ENCODE measurements at regions not wholly inside any gene's neighbourhood (a gene's known extent, or its start where the extent isn't known, plus 50 kb on each side); places are given as distances from the start of the nearest gene placed in this dataset.
"Not testable (repeated sequence)": the region's sequence is repeated elsewhere in the genome, so short reads cannot be mapped to it uniquely, and the experiment has no call there.

- no peaks in the 10 kb centered on the region for H3K9me3 ChIP-seq (ENCODE audit: control insufficient read depth in 1 of 2, insufficient read depth in 1 of 2, low read length in 2 of 2)
- H3K27ac Mint-ChIP-seq: no peak overlapping the region
- no peaks in the 10 kb centered on the region for H3K4me1 Mint-ChIP-seq (ENCODE audit: low read depth)
- intact Hi-C loops (cut with DNase I, micrococcal nuclease): no loop called here
- peaks cover 0 to 3% of the 10 kb centered on the region in 2 experiments for H3K27me3 ChIP-seq (ENCODE audit: control insufficient read depth in 1 of 2, insufficient read depth in 2 of 2, low read length in 2 of 2)
- no peak overlapping the region for H3K4me3 Mint-ChIP-seq
- H3K9me3 Mint-ChIP-seq: no peaks in the 10 kb centered on the region
- DNase-seq (no peak), ATAC-seq (ENCODE audit: poor library complexity) (no peak)
- H3K27me3 Mint-ChIP-seq: peaks cover 45% of the 10 kb centered on the region
- H3K36me3 Mint-ChIP-seq (ENCODE audit: low read depth): no peaks in the 10 kb centered on the region
- H3K4me1 ChIP-seq (ENCODE audit: insufficient read depth, low read length): no peaks in the 10 kb centered on the region
- no peaks in the 10 kb centered on the region for H3K36me3 ChIP-seq (ENCODE audit: insufficient read depth, low read length)
- TF ChIP-seq, protein P1, sequence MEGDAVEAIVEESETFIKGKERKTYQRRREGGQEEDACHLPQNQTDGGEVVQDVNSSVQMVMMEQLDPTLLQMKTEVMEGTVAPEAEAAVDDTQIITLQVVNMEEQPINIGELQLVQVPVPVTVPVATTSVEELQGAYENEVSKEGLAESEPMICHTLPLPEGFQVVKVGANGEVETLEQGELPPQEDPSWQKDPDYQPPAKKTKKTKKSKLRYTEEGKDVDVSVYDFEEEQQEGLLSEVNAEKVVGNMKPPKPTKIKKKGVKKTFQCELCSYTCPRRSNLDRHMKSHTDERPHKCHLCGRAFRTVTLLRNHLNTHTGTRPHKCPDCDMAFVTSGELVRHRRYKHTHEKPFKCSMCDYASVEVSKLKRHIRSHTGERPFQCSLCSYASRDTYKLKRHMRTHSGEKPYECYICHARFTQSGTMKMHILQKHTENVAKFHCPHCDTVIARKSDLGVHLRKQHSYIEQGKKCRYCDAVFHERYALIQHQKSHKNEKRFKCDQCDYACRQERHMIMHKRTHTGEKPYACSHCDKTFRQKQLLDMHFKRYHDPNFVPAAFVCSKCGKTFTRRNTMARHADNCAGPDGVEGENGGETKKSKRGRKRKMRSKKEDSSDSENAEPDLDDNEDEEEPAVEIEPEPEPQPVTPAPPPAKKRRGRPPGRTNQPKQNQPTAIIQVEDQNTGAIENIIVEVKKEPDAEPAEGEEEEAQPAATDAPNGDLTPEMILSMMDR (IDR thresholded peaks at IDR 0.05): no peak
- ChIA-PET POLR2A (no interaction called here), CTCF (no interaction called here)
- H3K4me3 ChIP-seq (ENCODE audit: low read length): no peak overlapping the region
- H3K27ac ChIP-seq (ENCODE audit: low read depth in 1 of 2, low read length in 2 of 2): no peak overlapping the region
These were observed 63.8 kb downstream of the SOWAHC start for GRCh38 chr2:109677835-109678580.

DNA sequence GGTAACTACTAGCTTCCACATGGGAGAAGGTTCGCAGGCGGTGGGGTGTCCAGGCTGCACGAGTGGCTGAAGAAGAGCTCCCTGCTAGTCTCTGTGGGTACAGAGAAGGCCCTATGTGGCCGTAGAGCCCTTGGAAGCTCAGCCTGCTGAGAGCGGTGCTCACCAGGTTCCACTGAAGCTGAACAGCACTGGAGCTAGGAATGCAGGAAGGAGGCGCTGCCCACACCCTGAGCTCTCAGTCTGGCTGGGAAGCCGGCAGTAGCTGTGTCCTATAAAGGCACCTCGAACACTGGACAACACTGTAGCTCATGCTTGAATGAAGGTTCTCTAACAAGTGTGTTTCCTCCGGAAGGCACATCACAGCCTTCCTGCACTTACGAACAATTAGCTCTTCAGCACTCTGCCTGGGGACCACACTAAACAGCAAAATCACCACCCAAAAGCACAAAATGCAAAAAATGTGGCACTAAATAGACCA lies 64.6 kb downstream of the SOWAHC start:
- H3K4me1 Mint-ChIP-seq (ENCODE audit: low read depth); H3K36me3 ChIP-seq (ENCODE audit: insufficient read depth, low read length); intact Hi-C loops (cut with DNase I, micrococcal nuclease); H3K9me3 Mint-ChIP-seq; H3K9me3 ChIP-seq (ENCODE audit: control insufficient read depth in 1 of 2, insufficient read depth in 1 of 2, low read length in 2 of 2); H3K4me3 ChIP-seq (ENCODE audit: low read length); DNase-seq; CTCF ChIA-PET; ATAC-seq (ENCODE audit: poor library complexity); H3K36me3 Mint-ChIP-seq (ENCODE audit: low read depth); H3K4me1 ChIP-seq (ENCODE audit: insufficient read depth, low read length); POLR2A ChIA-PET; H3K27me3 ChIP-seq (ENCODE audit: control insufficient read depth in 1 of 2, insufficient read depth in 2 of 2, low read length in 2 of 2); H3K4me3 Mint-ChIP-seq; H3K27ac Mint-ChIP-seq; H3K27ac ChIP-seq (ENCODE audit: low read depth in 1 of 2, low read length in 2 of 2): not testable (repeated sequence)
- H3K27me3 Mint-ChIP-seq: peaks cover 45% of the 10 kb centered on the region

DNA sequence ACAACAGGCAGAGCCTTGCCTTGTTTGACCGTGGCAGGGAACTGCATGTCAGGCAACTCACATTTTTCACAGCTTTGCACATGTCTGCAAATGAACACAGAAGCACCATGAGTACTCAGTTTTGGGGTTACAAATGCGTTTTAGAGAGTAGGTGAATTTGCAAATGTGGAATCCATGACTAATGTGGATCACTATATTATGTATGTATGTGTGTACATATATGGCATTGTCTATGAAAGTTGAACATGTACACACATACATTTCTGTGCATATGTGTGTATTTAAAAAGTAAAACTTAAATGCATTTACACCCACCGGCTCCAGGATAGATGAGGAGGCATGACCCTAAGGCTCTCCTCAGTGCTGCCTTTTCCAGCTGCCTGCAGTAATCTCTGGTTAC lies 65.1 kb downstream of the SOWAHC start:
- peaks cover 45% of the 10 kb centered on the region for H3K27me3 Mint-ChIP-seq
- ChIA-PET POLR2A (no interaction called here), CTCF (no interaction called here)
- H3K4me1 Mint-ChIP-seq (ENCODE audit: low read depth): no peaks in the 10 kb centered on the region
- no peaks in the 10 kb centered on the region for H3K9me3 Mint-ChIP-seq
- TF ChIP-seq, protein P1 (IDR thresholded peaks at IDR 0.05): no peak
- DNase-seq (no peak), ATAC-seq (ENCODE audit: poor library complexity) (no peak)
- intact Hi-C loops (cut with DNase I, micrococcal nuclease): no loop called here
- H3K4me1 ChIP-seq (ENCODE audit: insufficient read depth, low read length): no peaks in the 10 kb centered on the region
- H3K27me3 ChIP-seq (ENCODE audit: control insufficient read depth in 1 of 2, insufficient read depth in 2 of 2, low read length in 2 of 2): peaks cover 0 to 3% of the 10 kb centered on the region in 2 experiments
- no peak overlapping the region for H3K27ac Mint-ChIP-seq
- H3K4me3 ChIP-seq (ENCODE audit: low read length): no peak overlapping the region
- H3K9me3 ChIP-seq (ENCODE audit: control insufficient read depth in 1 of 2, insufficient read depth in 1 of 2, low read length in 2 of 2): no peaks in the 10 kb centered on the region
- no peaks in the 10 kb centered on the region for H3K36me3 ChIP-seq (ENCODE audit: insufficient read depth, low read length)
- no peaks in the 10 kb centered on the region for H3K36me3 Mint-ChIP-seq (ENCODE audit: low read depth)
- no peak overlapping the region for H3K4me3 Mint-ChIP-seq
- H3K27ac ChIP-seq (ENCODE audit: low read depth in 1 of 2, low read length in 2 of 2): no peak overlapping the region

DNA sequence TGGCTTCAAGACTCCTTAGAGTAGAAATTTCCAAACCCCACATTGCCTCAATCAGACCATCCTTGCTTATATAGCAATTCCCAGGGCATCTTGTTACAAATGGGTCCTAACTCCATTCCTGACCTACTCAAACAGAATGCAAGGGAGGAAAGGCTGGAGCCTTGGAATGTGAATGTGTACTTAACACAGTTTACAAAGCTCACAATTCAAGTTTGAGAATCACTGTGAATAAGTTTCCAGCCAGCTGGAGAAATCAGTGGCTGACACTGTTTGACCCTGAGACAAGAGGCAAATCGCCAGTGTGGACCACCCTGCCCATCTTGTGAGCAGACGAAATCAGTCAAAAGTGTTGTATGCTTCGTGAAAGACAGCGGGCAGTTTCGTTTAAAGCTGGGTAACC lies 65.5 kb downstream of the SOWAHC start:
- Histone ChIP-seq H3K27me3 (ENCODE audit: control insufficient read depth in 1 of 2, insufficient read depth in 2 of 2, low read length in 2 of 2) (peaks cover 0 to 3% of the 10 kb centered on the region in 2 experiments), H3K4me1 (ENCODE audit: insufficient read depth, low read length) (no peaks in the 10 kb centered on the region), H3K27ac (ENCODE audit: low read depth in 1 of 2, low read length in 2 of 2) (no peak overlapping the region), H3K4me3 (ENCODE audit: low read length) (no peak overlapping the region), H3K9me3 (ENCODE audit: control insufficient read depth in 1 of 2, insufficient read depth in 1 of 2, low read length in 2 of 2) (no peaks in the 10 kb centered on the region), H3K36me3 (ENCODE audit: insufficient read depth, low read length) (no peaks in the 10 kb centered on the region)
- ATAC-seq (ENCODE audit: poor library complexity): no peak
- intact Hi-C loops (cut with DNase I, micrococcal nuclease): no loop called here
- Mint-ChIP-seq H3K36me3 (ENCODE audit: low read depth) (no peaks in the 10 kb centered on the region), H3K27me3 (peaks cover 43% of the 10 kb centered on the region), H3K27ac (no peak overlapping the region), H3K4me3 (no peak overlapping the region), H3K4me1 (ENCODE audit: low read depth) (no peaks in the 10 kb centered on the region), H3K9me3 (no peaks in the 10 kb centered on the region)
- TF ChIP-seq, protein P1 (IDR thresholded peaks at IDR 0.05): no peak
- DNase-seq: no peak
- POLR2A ChIA-PET: no interaction called here
- CTCF ChIA-PET: no interaction called here
